Nephron (organoid): ENCODE measurements at regions not wholly inside any gene's neighbourhood (a gene's known extent, or its start where the extent isn't known, plus 50 kb on each side); places are given as distances from the start of the nearest gene placed in this dataset.

Experiments
- H3K27ac Mint-ChIP-seq, 3 experiments: 2 replicates each; pipeline ENCODE4 v1.8.0; 2020; ENCODE audit warnings: mixed read lengths in 3 of 3, mild to moderate bottlenecking in 2 of 3, moderate library complexity in 1 of 3
- H3K27me3 Mint-ChIP-seq: 2 replicates; pipeline ENCODE4 v1.8.0; 2021; ENCODE audit warnings: low read depth, mild to moderate bottlenecking, moderate library complexity, mixed read lengths
- H3K36me3 Mint-ChIP-seq: 2 replicates; pipeline ENCODE4 v1.8.0; 2020; ENCODE audit warnings: low read depth, mixed read lengths
- H3K4me1 Mint-ChIP-seq: 2 replicates; pipeline ENCODE4 v1.8.0; 2020; ENCODE audit warnings: mixed read lengths
- H3K4me3 Mint-ChIP-seq, 3 experiments: 2 replicates each; pipeline ENCODE4 v1.8.0; 2020; ENCODE audit warnings: mild to moderate bottlenecking in 3 of 3, mixed read lengths in 3 of 3, moderate library complexity in 2 of 3
- H3K9me3 Mint-ChIP-seq: 2 replicates; pipeline ENCODE4 v1.8.0; 2020; ENCODE audit warnings: mixed read lengths
- TF ChIP-seq, protein P1 (sequence below), 3 experiments: fragments of 200-600 bp; sonication (generic); IDR thresholded peaks; one replicate each; pipeline ENCODE4 v1.5.0; 2021; ENCODE audit warnings: antibody characterized with exemption in 3 of 3; ENCODE audit not compliant: unreplicated experiment in 3 of 3

GRCh38 chr12:31785318-31785717, 56.5 kb upstream of the AMN1 start:
- no peaks in the 10 kb centered on the region for H3K27me3 Mint-ChIP-seq
- peaks cover 4% of the 10 kb centered on the region for H3K4me1 Mint-ChIP-seq
- TF ChIP-seq, protein P1, sequence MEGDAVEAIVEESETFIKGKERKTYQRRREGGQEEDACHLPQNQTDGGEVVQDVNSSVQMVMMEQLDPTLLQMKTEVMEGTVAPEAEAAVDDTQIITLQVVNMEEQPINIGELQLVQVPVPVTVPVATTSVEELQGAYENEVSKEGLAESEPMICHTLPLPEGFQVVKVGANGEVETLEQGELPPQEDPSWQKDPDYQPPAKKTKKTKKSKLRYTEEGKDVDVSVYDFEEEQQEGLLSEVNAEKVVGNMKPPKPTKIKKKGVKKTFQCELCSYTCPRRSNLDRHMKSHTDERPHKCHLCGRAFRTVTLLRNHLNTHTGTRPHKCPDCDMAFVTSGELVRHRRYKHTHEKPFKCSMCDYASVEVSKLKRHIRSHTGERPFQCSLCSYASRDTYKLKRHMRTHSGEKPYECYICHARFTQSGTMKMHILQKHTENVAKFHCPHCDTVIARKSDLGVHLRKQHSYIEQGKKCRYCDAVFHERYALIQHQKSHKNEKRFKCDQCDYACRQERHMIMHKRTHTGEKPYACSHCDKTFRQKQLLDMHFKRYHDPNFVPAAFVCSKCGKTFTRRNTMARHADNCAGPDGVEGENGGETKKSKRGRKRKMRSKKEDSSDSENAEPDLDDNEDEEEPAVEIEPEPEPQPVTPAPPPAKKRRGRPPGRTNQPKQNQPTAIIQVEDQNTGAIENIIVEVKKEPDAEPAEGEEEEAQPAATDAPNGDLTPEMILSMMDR (IDR thresholded peaks at IDR 0.05; ENCODE audit: unreplicated experiment in 3 of 3): no peak
- H3K27ac Mint-ChIP-seq: no peak overlapping the region
- no peaks in the 10 kb centered on the region for H3K36me3 Mint-ChIP-seq
- no peak overlapping the region for H3K4me3 Mint-ChIP-seq
- H3K9me3 Mint-ChIP-seq: peaks cover 3% of the 10 kb centered on the region

DNA sequence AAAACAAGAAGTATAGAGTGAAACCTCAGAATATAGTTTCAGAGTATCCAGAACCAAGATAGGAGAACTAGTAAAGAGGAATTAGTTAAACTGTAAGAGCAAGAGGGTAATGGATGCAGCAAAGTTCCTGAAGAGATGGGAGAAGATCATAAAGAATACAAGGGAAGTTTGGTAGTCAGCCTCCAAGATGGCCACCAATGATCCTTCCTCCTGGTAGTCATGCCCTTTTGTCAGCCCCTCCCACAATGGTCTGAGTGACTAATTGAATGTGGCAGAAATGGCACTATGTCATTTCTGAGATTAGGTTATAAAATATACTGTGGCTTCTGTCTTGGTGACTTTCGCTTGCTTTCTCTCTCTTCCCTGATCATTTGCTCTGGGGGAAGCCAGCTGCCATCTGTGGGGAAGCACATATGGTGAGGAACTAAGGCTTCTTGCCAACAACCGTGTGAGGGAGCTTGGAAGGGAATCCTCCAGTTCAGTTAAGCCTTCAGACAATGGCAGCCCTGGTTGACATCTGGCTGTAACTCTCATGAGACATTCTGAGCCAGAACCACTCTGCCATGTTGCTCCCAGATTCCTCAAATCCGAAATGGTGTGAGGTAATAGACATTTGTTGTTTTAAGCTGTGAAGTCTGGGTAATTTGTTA, 55.3 kb upstream of the AMN1 start:
- Mint-ChIP-seq H3K27ac (no peak overlapping the region), H3K36me3 (no peaks in the 10 kb centered on the region), H3K4me3 (no peak overlapping the region), H3K4me1 (peaks cover 4% of the 10 kb centered on the region), H3K9me3 (peaks cover 3% of the 10 kb centered on the region), H3K27me3 (no peaks in the 10 kb centered on the region)
- TF ChIP-seq, protein P1 (IDR thresholded peaks at IDR 0.05; ENCODE audit: unreplicated experiment in 3 of 3): no peak

- peaks cover 3% of the 10 kb centered on the region for H3K9me3 Mint-ChIP-seq
- TF ChIP-seq, protein P1 (IDR thresholded peaks at IDR 0.05; ENCODE audit: unreplicated experiment in 3 of 3): no peak
- peaks cover 4% of the 10 kb centered on the region for H3K4me1 Mint-ChIP-seq
- H3K36me3 Mint-ChIP-seq: no peaks in the 10 kb centered on the region
- no peak overlapping the region for H3K27ac Mint-ChIP-seq
- H3K4me3 Mint-ChIP-seq: no peak overlapping the region
- H3K27me3 Mint-ChIP-seq: no peaks in the 10 kb centered on the region
Measured at GRCh38 chr12:31783556-31783955, 54.7 kb upstream of the AMN1 start.

DNA sequence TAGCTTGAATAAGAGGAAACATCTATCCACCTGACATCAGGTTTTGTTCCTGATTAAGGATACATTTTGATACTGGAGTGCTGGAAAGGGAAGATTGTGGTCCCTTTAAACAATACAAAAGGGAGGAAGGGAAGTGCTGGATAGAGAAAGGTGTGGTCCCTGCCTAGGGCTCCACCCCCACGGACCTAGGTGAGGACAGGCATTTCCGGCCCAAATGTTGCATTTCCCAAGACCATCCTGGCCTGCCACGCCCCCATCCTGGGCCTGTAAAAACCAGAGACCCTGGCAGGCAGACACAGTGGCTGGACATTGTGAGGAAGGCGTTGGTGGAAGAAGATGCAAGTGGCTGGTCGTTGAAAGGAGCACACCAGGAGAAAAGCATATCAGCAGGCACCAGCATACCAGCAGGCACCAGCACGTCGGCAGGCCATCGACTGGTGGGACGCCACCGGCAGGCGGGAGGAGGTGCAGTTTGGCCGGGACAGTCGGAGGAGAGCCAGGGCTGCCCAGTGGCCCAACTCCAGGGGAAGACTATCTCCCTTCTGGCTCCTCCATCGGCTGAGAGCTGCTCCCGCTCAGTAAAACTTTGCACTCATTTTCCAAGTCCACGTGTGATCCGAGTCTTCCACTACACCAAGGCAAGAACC, 53.2 kb upstream of the AMN1 start:
- Mint-ChIP-seq H3K27me3 (no peaks in the 10 kb centered on the region), H3K36me3 (no peaks in the 10 kb centered on the region), H3K27ac (no peak overlapping the region), H3K9me3 (peaks cover 3% of the 10 kb centered on the region), H3K4me3 (no peak overlapping the region), H3K4me1 (peaks cover 4% of the 10 kb centered on the region)
- TF ChIP-seq, protein P1 (IDR thresholded peaks at IDR 0.05; ENCODE audit: unreplicated experiment in 3 of 3): no peak

- Mint-ChIP-seq H3K4me3 (no peak overlapping the region), H3K27ac (no peak overlapping the region), H3K9me3 (peaks cover 3% of the 10 kb centered on the region), H3K36me3 (no peaks in the 10 kb centered on the region), H3K27me3 (no peaks in the 10 kb centered on the region), H3K4me1 (peaks cover under 1% of the 10 kb centered on the region)
- TF ChIP-seq, protein P1 (IDR thresholded peaks at IDR 0.05; ENCODE audit: unreplicated experiment in 3 of 3): no peak
Measured at GRCh38 chr12:31780096-31780495, 51.3 kb upstream of the AMN1 start.

GRCh38 chr12:31778687-31779086, 49.9 kb upstream of the AMN1 start:
- H3K36me3 Mint-ChIP-seq: no peaks in the 10 kb centered on the region
- H3K4me3 Mint-ChIP-seq: no peak overlapping the region
- H3K27me3 Mint-ChIP-seq: no peaks in the 10 kb centered on the region
- peaks cover 3% of the 10 kb centered on the region for H3K4me1 Mint-ChIP-seq
- TF ChIP-seq, protein P1 (IDR thresholded peaks at IDR 0.05; ENCODE audit: unreplicated experiment in 3 of 3): no peak
- H3K9me3 Mint-ChIP-seq: no peaks in the 10 kb centered on the region
- no peak overlapping the region for H3K27ac Mint-ChIP-seq
